Activated naive CD4-positive, alpha-beta T cell treated with Interleukin-2 at 50 U/mL for 16 hours (primary cell): ENCODE measurements at regions not wholly inside any gene's neighbourhood (a gene's known extent, or its start where the extent isn't known, plus 50 kb on each side); places are given as distances from the start of the nearest gene placed in this dataset.

ENCODE experiments used
- DNase-seq: peaks from one replicate; pipeline ENCODE4 v3.0.0-alpha.2; 2020

DNA sequence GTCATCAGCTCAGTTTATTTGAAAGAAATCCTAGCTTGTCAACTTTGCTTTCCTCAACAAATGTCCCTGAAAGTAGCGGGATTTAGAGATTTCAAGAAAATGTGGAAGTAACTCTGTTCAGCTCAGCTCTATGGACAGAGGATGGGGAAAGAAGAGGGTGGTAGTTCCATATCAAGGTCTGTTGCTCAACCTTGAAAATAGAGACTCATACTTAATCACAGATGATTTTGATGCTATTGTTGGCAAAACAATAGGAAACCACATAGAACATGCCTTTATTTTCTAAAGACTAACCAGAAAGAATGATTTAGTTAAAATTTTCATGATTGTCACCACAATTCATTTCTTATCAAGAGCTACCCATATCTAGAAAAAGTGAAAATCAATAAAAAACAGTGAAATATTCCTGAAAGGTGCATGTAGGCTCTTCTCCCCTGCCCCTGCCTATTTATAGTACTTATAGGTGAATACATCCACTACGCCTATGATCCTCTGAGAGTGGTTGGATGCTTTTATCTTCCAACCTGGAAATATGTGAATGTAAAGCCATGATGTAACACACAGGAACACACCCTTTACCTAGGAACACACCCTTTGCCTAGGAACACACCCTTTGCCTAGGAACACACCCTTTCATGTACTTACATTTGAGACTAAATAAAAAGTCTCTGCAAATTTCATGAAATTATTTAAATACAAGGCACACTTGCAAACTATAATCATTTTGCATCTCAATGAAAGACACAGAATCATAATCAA, 65.8 kb downstream of the ETAA1 start:
- no peak for DNase-seq

DNA sequence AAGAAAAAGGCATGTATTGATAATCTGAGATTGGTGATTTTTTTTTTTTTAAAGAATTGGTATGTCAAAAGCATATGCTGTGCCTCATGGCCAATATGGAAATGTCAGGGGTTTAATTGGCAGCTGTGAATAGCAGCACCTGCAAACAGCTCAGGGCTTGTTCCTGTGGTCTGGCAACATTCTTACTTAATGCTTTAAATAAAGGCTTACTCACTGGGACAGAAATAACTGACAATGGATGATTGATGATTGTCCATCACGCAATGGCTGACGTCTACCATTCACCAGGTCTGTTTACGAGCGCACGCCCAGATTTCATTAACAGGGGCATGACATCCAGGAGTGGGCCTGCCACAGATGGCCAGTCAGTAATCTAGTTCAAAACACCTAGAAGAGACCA, 66.7 kb downstream of the ETAA1 start:
- no peak for DNase-seq

DNA sequence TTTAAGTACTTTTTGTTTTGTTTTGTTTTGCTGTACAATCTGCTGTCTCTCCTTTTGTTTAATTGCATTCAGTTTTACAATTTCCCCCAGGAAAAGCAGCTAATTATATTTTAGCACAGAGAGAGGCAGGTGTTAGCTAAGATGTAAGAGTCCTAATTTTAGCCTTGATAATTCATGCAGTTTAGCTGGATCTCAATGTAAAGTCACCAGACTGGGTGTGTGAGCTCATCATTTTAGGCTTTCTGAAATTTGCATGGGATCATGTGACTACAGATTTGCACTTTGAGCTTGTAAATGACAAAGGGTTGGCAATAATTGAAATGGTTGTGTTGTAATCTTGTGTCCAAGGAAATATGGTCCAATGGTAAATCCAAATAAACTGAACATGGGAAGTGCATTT, 68.5 kb downstream of the ETAA1 start:
- DNase-seq: no peak

DNA sequence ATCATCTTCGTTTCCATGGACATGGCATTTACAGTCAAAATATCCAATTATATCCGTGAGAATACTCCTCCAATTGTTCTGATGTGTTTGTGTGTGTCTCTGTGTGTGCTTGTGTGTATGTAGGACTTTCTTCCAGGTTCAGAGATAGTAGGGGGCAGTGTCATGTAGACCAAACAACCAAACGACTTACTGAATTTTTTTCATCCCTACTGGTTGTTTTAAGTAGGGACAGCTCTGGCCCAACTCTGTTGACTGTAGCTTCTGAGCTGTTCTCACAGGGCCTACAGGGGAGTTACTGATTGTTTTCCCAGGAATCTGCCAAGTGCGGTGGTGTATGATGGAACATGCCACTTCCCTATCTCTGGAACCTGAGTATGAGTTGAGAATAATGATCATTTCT, 69.6 kb downstream of the ETAA1 start:
- DNase-seq: no peak

DNA sequence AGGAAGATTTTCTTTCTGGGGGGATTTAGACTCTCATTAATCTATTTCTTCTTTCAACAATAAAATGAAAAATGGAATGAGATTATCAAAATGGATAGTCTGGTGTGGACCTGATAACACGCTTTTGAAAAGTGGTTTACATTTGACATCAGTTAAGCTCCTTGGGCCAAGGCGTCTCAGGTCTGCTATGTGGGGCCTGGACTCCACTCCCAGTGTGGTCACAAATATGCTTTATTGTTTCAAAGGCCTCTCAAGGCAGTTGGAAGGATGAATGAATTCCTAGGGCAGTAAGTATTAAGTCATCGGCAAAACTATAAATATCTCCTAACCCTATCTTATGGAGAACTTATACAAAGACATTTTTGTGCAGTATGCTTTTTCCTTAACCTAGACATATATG, 74.5 kb downstream of the ETAA1 start:
- DNase-seq: no peak

GRCh38 chr2:67476809-67477790, 80.0 kb downstream of the ETAA1 start:
- no peak for DNase-seq

DNA sequence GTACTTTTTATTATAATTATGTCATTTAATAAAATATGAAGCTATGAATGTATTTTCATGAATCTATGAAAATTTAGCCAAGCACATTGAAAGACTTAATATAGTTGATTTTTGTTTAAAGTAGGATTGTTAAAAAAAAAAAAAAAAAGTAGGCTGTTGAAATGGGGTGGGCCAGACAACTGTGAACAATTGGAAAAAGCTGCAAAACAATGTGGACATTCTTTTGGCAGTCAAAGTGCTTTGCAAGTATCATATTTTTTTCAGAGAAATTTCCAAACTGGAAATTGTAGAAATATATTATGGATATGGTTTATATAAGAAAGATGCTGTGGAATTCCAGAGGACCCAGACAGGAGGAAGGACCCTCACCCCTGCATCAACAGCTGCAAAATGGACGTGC, 82.1 kb downstream of the ETAA1 start:
- DNase-seq: no peak

- no peak for DNase-seq
These were observed 88.3 kb downstream of the ETAA1 start for GRCh38 chr2:67485431-67485830.

GRCh38 chr2:67486041-67486796, 89.1 kb downstream of the ETAA1 start:
- no peak for DNase-seq

DNA sequence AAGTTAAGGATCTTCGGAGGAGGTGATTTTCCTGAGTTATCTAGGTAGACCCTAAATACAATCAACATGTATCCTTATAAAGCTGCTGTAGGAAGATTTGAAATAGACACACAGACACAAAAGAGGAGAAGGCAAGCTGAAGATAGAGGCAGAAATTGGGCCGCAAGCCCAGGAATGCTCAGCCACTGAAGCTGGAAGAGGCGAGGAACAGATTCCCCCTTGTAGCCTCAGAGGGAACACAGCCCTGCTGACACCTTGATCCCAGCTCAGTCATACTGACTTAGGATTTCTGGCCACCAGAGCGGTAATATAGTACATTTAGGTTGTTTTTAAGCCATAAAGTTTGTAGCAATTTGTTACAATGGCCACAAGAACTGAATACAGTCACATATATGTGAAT, 90.9 kb downstream of the ETAA1 start:
- DNase-seq: no peak

DNA sequence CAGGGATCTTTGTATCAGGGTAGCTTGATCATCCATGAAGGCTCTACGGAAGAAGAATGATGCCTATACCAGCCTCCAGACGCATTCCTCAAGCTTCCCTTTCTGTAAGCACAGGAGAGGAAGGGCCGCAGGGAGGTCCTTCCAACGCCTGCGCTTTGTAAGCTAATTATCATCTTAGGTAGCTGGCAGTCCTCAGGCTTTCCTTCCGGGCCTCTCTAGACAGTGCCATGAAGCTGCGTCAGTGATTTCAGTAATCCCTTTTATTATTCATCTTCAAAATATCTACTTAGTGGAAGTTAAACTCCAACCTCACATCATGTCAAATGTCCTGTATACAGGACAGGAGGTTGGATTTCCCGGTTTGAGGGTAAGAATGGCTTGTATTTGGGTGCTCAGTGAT, 92.3 kb downstream of the ETAA1 start:
- no peak for DNase-seq

DNA sequence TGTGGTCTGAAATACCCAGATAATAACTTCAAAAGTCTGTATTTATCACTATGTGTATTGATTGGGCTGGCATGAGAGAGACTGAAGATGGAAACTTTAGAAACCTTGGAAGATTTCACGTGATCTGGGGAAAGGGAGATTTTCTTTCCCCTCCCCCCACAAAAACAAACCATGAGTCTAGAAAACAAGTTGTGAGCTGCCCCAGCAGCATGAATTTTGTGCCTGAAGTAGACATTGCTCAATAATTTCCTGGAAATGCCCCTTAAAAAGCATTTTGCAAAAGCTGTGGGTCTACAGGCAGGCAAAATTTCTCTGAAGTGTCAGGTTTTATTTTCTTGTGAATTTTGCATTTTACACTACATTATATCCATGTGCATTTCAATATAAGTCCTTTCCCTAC, 101.8 kb downstream of the ETAA1 start:
- no peak for DNase-seq

GRCh38 chr2:67499989-67500388, 102.9 kb downstream of the ETAA1 start:
- no peak for DNase-seq

- no peak for DNase-seq
These were observed 103.4 kb downstream of the ETAA1 start for GRCh38 chr2:67500541-67500940.

GRCh38 chr2:67502346-67503065, 105.4 kb downstream of the ETAA1 start:
- no peak for DNase-seq

DNA sequence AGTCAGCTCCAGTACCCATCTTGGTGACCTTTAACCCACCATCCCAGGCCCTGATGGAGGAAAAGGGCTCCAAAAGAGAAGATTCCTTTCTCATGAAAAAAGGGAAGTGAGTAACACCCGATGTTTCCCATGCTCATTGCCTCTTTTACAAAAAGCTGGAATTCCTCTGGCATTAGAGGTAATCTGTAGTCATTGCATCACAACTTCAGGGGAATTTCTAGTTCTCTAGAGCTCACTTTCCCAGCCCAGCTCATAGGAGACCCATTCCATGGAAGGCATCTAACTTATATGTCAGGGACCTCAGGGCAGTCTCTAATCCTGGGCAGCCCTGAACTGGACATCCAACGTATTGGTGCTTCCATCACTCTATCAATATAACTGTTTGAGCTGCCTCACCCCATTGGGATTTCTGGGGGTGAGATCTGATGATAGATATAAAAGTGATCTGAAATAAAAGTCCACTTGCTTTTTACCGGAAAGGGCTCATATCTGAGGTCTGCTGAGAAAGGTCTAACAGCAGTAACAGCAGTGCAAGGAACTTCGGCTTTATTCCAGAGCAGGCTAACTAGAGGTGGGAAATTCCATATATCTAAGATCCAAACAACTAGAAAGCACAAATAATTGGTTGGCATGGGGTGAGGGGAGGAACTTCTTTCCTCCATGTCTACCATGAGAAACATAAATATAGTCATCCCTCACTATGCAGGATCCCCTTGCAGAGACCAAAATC, 106.1 kb downstream of the ETAA1 start:
- no peak for DNase-seq

GRCh38 chr2:67510745-67511144, 113.6 kb downstream of the ETAA1 start:
- no peak for DNase-seq

DNA sequence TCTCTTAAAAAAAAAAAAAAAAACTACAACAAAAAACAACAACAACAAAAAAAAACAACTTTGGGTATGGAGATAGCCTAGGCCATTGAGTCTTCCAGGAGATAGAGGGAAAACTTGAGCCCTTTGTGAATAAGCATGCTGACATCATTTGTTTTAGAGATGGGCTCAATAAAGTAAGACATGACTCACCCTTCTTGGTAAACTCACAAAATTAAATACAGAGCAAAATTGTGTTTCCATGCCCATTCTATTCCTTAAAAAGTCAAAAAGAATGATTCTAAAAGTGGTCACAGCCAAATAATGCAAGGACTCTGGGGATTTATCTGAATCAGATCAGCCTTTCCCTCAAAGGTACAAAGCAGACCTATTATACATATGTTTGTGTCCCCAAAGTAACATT, 117.4 kb downstream of the ETAA1 start:
- DNase-seq: no peak

DNA sequence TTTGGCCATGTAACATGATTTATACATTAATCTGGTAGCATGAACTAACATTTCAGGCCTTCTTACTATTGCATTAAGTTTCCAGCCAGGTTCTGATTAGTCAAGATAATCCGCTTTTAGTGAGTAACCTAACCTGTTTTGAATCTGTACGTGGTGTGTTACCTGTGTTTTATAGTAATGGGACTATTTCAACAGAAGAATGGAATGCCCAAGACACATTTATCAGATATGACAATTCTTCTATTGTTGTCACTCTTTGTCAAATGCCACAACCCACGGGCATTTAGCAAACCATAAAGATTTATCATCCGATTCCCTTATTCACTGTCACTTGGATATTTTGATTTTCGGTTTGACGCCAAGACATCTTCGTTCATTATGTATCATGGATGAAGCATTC, 117.9 kb downstream of the ETAA1 start:
- DNase-seq: no peak

DNA sequence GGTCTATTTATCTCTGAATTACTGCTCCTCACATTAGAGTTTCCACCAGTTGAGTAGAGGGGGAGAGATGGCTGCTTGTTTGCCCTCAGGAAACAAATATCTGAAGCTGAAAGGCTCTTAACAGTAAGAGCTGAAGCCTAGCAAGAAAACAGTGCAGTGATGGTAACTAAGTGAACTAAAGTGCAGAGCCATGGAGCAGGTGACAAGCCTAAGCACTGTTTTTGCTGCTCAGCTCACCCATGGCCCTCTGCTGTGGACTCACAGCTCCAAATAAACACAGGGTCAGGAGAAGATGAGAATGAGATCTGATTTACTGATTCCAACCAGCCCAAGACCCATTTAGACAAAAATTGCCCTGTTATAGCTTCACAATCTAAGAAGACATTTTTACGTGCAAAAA, 118.4 kb downstream of the ETAA1 start:
- DNase-seq: no peak

DNA sequence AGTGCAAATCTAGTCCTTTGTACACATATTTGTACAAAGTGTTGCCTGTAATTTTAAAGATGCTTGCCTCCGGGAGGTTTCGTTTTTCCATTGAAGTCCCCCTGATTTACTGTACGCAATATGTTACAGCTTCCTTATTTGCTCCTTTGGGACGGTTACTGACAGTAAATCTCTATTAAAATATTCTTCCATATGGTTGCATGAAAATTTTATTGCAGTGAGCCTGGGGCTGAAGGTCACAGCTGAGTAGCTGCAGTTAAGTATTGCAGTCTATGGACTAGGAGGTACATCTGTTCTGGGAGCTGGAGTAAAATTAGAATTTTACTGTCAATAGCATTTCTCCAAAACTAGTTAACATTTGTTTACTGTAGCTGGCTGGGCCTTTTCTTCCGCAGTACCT, 119.2 kb downstream of the ETAA1 start:
- no peak for DNase-seq

GRCh38 chr2:67516899-67517530, 119.9 kb downstream of the ETAA1 start:
- DNase-seq: no peak
